Gastroesophageal sphincter (tissue), 4 donors: ENCODE measurements at regions not wholly inside any gene's neighbourhood (a gene's known extent, or its start where the extent isn't known, plus 50 kb on each side); places are given as distances from the start of the nearest gene placed in this dataset.

Source experiments
- ATAC-seq: fragments of 150-250 bp; one replicate; pipeline ENCODE4 v1.9.1; 2016; ENCODE audit warnings: mild to moderate bottlenecking, moderate library complexity
- H3K27ac ChIP-seq, 4 donors: fragments of 200-600 bp; sonication (generic) in 3 of 4; 1 replicate in 3 of 4; 2 replicates in 1 of 4; pipeline ENCODE4 v1.5.1; 2016 to 2019
- H3K27me3 ChIP-seq: fragments of 200-600 bp; sonication (generic); one replicate; pipeline ENCODE4 v1.5.1; 2019
- H3K36me3 ChIP-seq, 2 donors: fragments of 200-600 bp; sonication (generic); one replicate each; pipeline ENCODE4 v1.5.1; 2019; ENCODE audit warnings: control low read depth in 1 of 2
- H3K4me1 ChIP-seq, 3 donors: fragments of 200-600 bp; sonication (generic); 1 replicate in 2 of 3; 2 replicates in 1 of 3; pipeline ENCODE4 v1.5.1; 2016 to 2019; ENCODE audit warnings: control low read depth in 2 of 3
- H3K4me3 ChIP-seq, 2 donors: fragments of 200-600 bp; sonication (generic); one replicate each; pipeline ENCODE4 v1.5.1; 2019; ENCODE audit warnings: mild to moderate bottlenecking in 1 of 2, moderate library complexity in 1 of 2
- H3K9me3 ChIP-seq, 3 donors: fragments of 200-600 bp; sonication (generic); one replicate each; pipeline ENCODE4 v1.5.1; 2017 to 2019; ENCODE audit warnings: control low read depth in 2 of 3
- EP300 ChIP-seq: sonication (generic); formaldehyde crosslinking; IDR thresholded peaks from one replicate; pipeline ENCODE4 v1.6.1; 2017; ENCODE audit warnings: antibody characterized with exemption, mild to moderate bottlenecking
- POLR2A ChIP-seq, 2 donors: fragments of 450-650 bp; IDR thresholded peaks; one replicate each; pipeline ENCODE4 v1.6.1; 2017; ENCODE audit warnings: antibody characterized with exemption in 2 of 2, mild to moderate bottlenecking in 2 of 2, moderate library complexity in 1 of 2
- POLR2AphosphoS5 ChIP-seq: sonication (generic); formaldehyde crosslinking; IDR thresholded peaks from one replicate; pipeline ENCODE4 v1.6.1; 2017; ENCODE audit warnings: antibody characterized with exemption
- WGBS, 2 donors: methylation state at CpG; one replicate each; pipeline ENCODE4 v1.1.5; 2018; ENCODE audit warnings: low coverage in 1 of 2; 5-methylcytosine and 5-hydroxymethylcytosine counted together
- TF ChIP-seq, protein P1 (sequence below), 4 experiments: fragments of 200-600 bp in 2 of 4; fragments of 450-650 bp in 2 of 4; sonication (generic) in 1 of 4; IDR thresholded peaks; one replicate each; pipeline ENCODE4 v1.5.1; 2017 to 2019; ENCODE audit warnings: antibody characterized with exemption in 4 of 4, mild to moderate bottlenecking in 2 of 4, moderate library complexity in 2 of 4

DNA sequence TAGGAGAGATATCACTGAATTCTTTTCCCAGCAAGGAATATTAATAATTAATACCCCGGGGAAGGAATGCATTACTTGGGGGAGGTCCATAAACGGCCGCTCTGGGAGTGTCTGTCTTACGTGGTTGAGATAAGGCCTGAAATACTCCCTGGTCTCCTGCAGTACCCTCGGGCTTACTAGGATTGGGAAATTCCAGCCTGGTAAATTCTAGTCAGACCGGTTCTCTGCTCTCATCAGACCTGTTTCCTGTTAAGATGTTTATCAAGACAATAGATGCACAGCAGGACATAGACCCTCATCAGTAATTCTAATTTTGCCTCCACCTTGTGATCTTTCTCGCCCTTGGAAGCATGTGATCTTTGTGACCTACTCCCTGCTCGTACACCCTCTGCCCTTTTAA, 162.8 kb upstream of the KCND2 start:
- Histone ChIP-seq H3K27ac (no peak overlapping the region), H3K4me1 (no peaks in the 10 kb centered on the region), H3K27me3 (no peaks in the 10 kb centered on the region), H3K9me3 (peaks cover 0 to 11% (median 0%) of the 10 kb centered on the region in 3 donors), H3K36me3 (no peaks in the 10 kb centered on the region), H3K4me3 (no peak overlapping the region)
- TF ChIP-seq POLR2A (IDR thresholded peaks at IDR 0.05) (no peak), POLR2AphosphoS5 (no peak), EP300 (no peak)
- TF ChIP-seq, protein P1, sequence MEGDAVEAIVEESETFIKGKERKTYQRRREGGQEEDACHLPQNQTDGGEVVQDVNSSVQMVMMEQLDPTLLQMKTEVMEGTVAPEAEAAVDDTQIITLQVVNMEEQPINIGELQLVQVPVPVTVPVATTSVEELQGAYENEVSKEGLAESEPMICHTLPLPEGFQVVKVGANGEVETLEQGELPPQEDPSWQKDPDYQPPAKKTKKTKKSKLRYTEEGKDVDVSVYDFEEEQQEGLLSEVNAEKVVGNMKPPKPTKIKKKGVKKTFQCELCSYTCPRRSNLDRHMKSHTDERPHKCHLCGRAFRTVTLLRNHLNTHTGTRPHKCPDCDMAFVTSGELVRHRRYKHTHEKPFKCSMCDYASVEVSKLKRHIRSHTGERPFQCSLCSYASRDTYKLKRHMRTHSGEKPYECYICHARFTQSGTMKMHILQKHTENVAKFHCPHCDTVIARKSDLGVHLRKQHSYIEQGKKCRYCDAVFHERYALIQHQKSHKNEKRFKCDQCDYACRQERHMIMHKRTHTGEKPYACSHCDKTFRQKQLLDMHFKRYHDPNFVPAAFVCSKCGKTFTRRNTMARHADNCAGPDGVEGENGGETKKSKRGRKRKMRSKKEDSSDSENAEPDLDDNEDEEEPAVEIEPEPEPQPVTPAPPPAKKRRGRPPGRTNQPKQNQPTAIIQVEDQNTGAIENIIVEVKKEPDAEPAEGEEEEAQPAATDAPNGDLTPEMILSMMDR (IDR thresholded peaks at IDR 0.05): no peak
- 82 to 94% methylated on average over 2 to 7 of the region's 8 CpGs for WGBS, 2 donors
- ATAC-seq: no peak

- H3K27ac ChIP-seq: no peak overlapping the region
- peaks cover 0 to 11% (median 0%) of the 10 kb centered on the region in 3 donors for H3K9me3 ChIP-seq
- ATAC-seq: no peak
- H3K4me1 ChIP-seq: no peaks in the 10 kb centered on the region
- H3K36me3 ChIP-seq: no peaks in the 10 kb centered on the region
- no peak overlapping the region for H3K4me3 ChIP-seq
- TF ChIP-seq, protein P1 (IDR thresholded peaks at IDR 0.05): no peak
- TF ChIP-seq POLR2AphosphoS5 (no peak), EP300 (no peak), POLR2A (IDR thresholded peaks at IDR 0.05) (no peak)
- H3K27me3 ChIP-seq: no peaks in the 10 kb centered on the region
- WGBS, 2 donors: 61 to 89% methylated on average over 4 to 5 of the region's 5 CpGs
Observed at GRCh38 chr7:120114626-120115025, 158.3 kb upstream of the KCND2 start.

- H3K9me3 ChIP-seq: no peaks in the 10 kb centered on the region
- H3K4me1 ChIP-seq: no peaks in the 10 kb centered on the region
- WGBS, 2 donors: 60 to 76% methylated on average over 1 of the region's 1 CpG
- TF ChIP-seq, protein P1 (IDR thresholded peaks at IDR 0.05): no peak
- TF ChIP-seq EP300 (no peak), POLR2AphosphoS5 (no peak), POLR2A (IDR thresholded peaks at IDR 0.05) (no peak)
- no peak overlapping the region for H3K4me3 ChIP-seq
- ATAC-seq: no peak
- no peak overlapping the region for H3K27ac ChIP-seq
- no peaks in the 10 kb centered on the region for H3K36me3 ChIP-seq
- H3K27me3 ChIP-seq: no peaks in the 10 kb centered on the region
Observed at GRCh38 chr7:120123528-120123927, 149.4 kb upstream of the KCND2 start.

GRCh38 chr7:120131096-120131839, 141.7 kb upstream of the KCND2 start:
- Histone ChIP-seq H3K4me1 (no peaks in the 10 kb centered on the region), H3K4me3 (no peak overlapping the region), H3K27ac (no peak overlapping the region), H3K9me3 (peaks cover 0 to 15% (median 0%) of the 10 kb centered on the region in 3 donors), H3K27me3 (no peaks in the 10 kb centered on the region), H3K36me3 (no peaks in the 10 kb centered on the region)
- no peak for ATAC-seq
- WGBS, 2 donors: 73 to 80% methylated on average over 2 to 4 of the region's 5 CpGs
- TF ChIP-seq POLR2AphosphoS5 (no peak), POLR2A (IDR thresholded peaks at IDR 0.05) (no peak), EP300 (no peak)
- TF ChIP-seq, protein P1 (IDR thresholded peaks at IDR 0.05): no peak

GRCh38 chr7:120138497-120138896, 134.5 kb upstream of the KCND2 start:
- WGBS, 2 donors: 57 to 78% methylated on average over 1 of the region's 1 CpG
- ATAC-seq: no peak
- Histone ChIP-seq H3K4me3 (no peak overlapping the region), H3K4me1 (no peaks in the 10 kb centered on the region), H3K9me3 (no peaks in the 10 kb centered on the region), H3K36me3 (no peaks in the 10 kb centered on the region), H3K27me3 (no peaks in the 10 kb centered on the region), H3K27ac (no peak overlapping the region)
- no peak for TF ChIP-seq POLR2A (IDR thresholded peaks at IDR 0.05)
- TF ChIP-seq POLR2AphosphoS5: no peak
